Subcutaneous abdominal adipose tissue (tissue), 5 donors: ENCODE measurements at regions not wholly inside any gene's neighbourhood (a gene's known extent, or its start where the extent isn't known, plus 50 kb on each side); places are given as distances from the start of the nearest gene placed in this dataset.
"Not testable (repeated sequence)": the region's sequence is repeated elsewhere in the genome, so short reads cannot be mapped to it uniquely, and the experiment has no call there.

Experiments used
- H3K27ac ChIP-seq: one replicate; pipeline ENCODE4 v1.7.0; 2013; ENCODE audit warnings: low read depth, mild to moderate bottlenecking, inconsistent platforms, low read length, moderate library complexity
- H3K27me3 ChIP-seq, 5 donors: one replicate each; pipeline ENCODE4 v1.7.0; 2013; ENCODE audit warnings: low read length in 5 of 5, inconsistent platforms in 1 of 5; ENCODE audit not compliant: control insufficient read depth in 5 of 5, insufficient read depth in 4 of 5
- H3K36me3 ChIP-seq, 5 donors: one replicate each; pipeline ENCODE4 v1.7.0; 2013; ENCODE audit warnings: low read length in 5 of 5; ENCODE audit not compliant: control insufficient read depth in 5 of 5, insufficient read depth in 5 of 5
- H3K4me1 ChIP-seq, 5 donors: one replicate each; pipeline ENCODE4 v1.7.0; 2013; ENCODE audit warnings: low read length in 5 of 5, mild to moderate bottlenecking in 3 of 5, moderate library complexity in 1 of 5; ENCODE audit not compliant: control insufficient read depth in 5 of 5, insufficient read depth in 5 of 5
- H3K4me3 ChIP-seq, 5 donors: one replicate each; pipeline ENCODE4 v1.7.0; 2013; ENCODE audit warnings: low read length in 5 of 5, low read depth in 1 of 5
- H3K9ac ChIP-seq, 5 donors: one replicate each; pipeline ENCODE4 v1.7.0; 2013; ENCODE audit warnings: low read length in 5 of 5, mild to moderate bottlenecking in 4 of 5, moderate library complexity in 3 of 5
- H3K9me3 ChIP-seq, 5 donors: one replicate each; pipeline ENCODE4 v1.7.0; 2013; ENCODE audit warnings: low read length in 5 of 5; ENCODE audit not compliant: control insufficient read depth in 5 of 5
- donor health status: healthy.
- donor health status: healthy.
- donor health status: healthy.
- donor health status: healthy.
- donor health status: healthy.

GRCh38 chr15:91632176-91632575 is 221.3 kb upstream of the SLCO3A1 start:
- Histone ChIP-seq H3K4me1 (peaks cover 0 to 6% (median 4%) of the 10 kb centered on the region in 5 donors), H3K9ac (no peak overlapping the region), H3K9me3 (peaks cover 0 to 3% (median 0%) of the 10 kb centered on the region in 5 donors), H3K4me3 (no peak overlapping the region), H3K27ac (no peak overlapping the region), H3K36me3 (no peaks in the 10 kb centered on the region), H3K27me3 (no peaks in the 10 kb centered on the region)

DNA sequence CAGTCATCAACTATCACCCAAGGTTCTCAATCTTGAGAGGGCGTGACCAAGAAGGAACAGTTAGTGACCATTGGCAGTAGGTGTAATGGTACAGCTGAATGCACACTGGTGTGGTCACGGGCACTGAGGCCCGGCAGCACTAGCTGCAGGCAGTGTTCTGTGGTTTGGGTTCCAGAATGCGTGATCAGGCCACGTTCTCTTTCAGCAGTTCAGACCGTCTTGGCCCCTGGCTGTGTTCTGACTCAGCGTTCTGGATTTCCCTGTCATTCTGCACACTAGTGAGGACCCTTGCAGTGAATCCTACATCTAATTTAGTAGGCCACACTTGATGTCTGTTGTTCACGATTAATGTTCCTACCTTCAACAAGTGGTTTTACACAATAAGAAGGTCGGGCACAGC is 220.5 kb upstream of the SLCO3A1 start:
- Histone ChIP-seq H3K4me3 (no peak overlapping the region), H3K9ac (no peak overlapping the region), H3K9me3 (peaks cover 0 to 3% (median under 1%) of the 10 kb centered on the region in 5 donors), H3K27ac (no peak overlapping the region), H3K27me3 (no peaks in the 10 kb centered on the region), H3K36me3 (no peaks in the 10 kb centered on the region), H3K4me1 (peaks cover 0 to 1% (median under 1%) of the 10 kb centered on the region in 5 donors)

GRCh38 chr15:91634179-91634578 is 219.3 kb upstream of the SLCO3A1 start:
- H3K36me3 ChIP-seq: no peaks in the 10 kb centered on the region
- H3K9me3 ChIP-seq: peaks cover 0 to 2% (median 0%) of the 10 kb centered on the region in 5 donors
- no peaks in the 10 kb centered on the region for H3K4me1 ChIP-seq
- H3K27me3 ChIP-seq: no peaks in the 10 kb centered on the region
- no peak overlapping the region for H3K9ac ChIP-seq
- no peak overlapping the region for H3K27ac ChIP-seq
- H3K4me3 ChIP-seq: no peak overlapping the region

DNA sequence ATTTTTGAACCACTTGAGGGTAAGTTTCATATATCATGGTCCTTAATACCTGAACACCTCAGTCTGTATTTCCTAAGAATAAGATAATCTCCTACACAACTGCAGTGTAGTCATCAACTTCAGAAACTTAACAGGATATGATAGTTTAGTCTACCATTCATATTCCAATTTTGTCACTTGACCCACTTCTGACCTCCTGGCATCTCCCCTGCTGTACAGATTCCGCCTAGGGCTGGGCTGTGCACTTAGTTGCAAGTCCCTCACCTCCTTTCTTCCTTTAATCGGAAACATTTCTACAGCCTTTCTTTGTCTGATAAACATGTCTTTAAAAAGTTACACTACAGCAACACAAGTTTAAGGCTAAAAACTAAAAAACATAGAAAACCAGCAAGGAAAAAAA is 218.4 kb upstream of the SLCO3A1 start:
- Histone ChIP-seq H3K9me3 (peaks cover 0 to 6% (median 5%) of the 10 kb centered on the region in 5 donors), H3K9ac (no peak overlapping the region), H3K4me3 (no peak overlapping the region), H3K27ac (no peak overlapping the region), H3K27me3 (no peaks in the 10 kb centered on the region), H3K36me3 (no peaks in the 10 kb centered on the region), H3K4me1 (no peaks in the 10 kb centered on the region)

DNA sequence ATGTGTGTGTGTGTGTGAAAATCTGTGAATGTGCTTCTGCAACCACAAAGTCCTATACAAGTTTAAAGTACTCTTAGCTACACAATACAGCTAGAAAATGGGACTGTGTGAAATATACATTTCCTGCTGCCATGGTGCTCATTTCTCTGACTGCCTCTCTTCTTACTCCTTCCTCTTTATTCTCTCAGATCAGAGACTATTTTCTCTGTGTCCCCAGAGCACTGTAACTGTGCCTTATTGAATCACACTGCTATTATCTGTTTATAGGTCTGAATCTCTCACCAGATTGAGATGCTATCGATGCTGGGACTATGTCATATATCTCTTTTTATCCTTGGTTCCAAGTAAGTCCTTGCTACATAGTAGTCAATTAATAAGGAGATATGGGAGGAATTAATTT is 217.9 kb upstream of the SLCO3A1 start:
- Histone ChIP-seq H3K9me3 (peaks cover 2 to 11% (median 10%) of the 10 kb centered on the region in 5 donors), H3K4me1 (no peaks in the 10 kb centered on the region), H3K27ac (no peak overlapping the region), H3K27me3 (no peaks in the 10 kb centered on the region), H3K36me3 (no peaks in the 10 kb centered on the region), H3K9ac (no peak overlapping the region), H3K4me3 (no peak overlapping the region)

- Histone ChIP-seq H3K4me1 (no peaks in the 10 kb centered on the region), H3K27ac (no peak overlapping the region), H3K9me3 (peaks cover 0 to 3% (median 0%) of the 10 kb centered on the region in 5 donors), H3K4me3 (no peak overlapping the region), H3K27me3 (peaks cover 0 to 2% (median 0%) of the 10 kb centered on the region in 5 donors), H3K36me3 (no peaks in the 10 kb centered on the region), H3K9ac (no peak overlapping the region)
These were observed 204.5 kb upstream of the SLCO3A1 start for GRCh38 chr15:91649016-91649415.

GRCh38 chr15:91649831-91650321 is 203.6 kb upstream of the SLCO3A1 start:
- peaks cover 0 to 2% (median 0%) of the 10 kb centered on the region in 5 donors for H3K27me3 ChIP-seq
- no peaks in the 10 kb centered on the region for H3K4me1 ChIP-seq
- no peaks in the 10 kb centered on the region for H3K36me3 ChIP-seq
- no peak overlapping the region for H3K4me3 ChIP-seq
- no peak overlapping the region for H3K9ac ChIP-seq
- peaks cover 0 to 3% (median 0%) of the 10 kb centered on the region in 5 donors for H3K9me3 ChIP-seq
- H3K27ac ChIP-seq: no peak overlapping the region

GRCh38 chr15:91651251-91651650 is 202.3 kb upstream of the SLCO3A1 start:
- Histone ChIP-seq H3K9me3 (peaks cover 0 to 3% (median 0%) of the 10 kb centered on the region in 5 donors), H3K36me3 (no peaks in the 10 kb centered on the region), H3K27ac (no peak overlapping the region), H3K9ac (no peak overlapping the region), H3K4me1 (no peaks in the 10 kb centered on the region), H3K27me3 (peaks cover 0 to 2% (median 0%) of the 10 kb centered on the region in 5 donors), H3K4me3 (no peak overlapping the region)

GRCh38 chr15:91652610-91653207 is 200.8 kb upstream of the SLCO3A1 start:
- H3K27me3 ChIP-seq: peaks cover 0 to 3% (median 0%) of the 10 kb centered on the region in 5 donors
- no peak overlapping the region for H3K9ac ChIP-seq
- no peak overlapping the region for H3K4me3 ChIP-seq
- H3K36me3 ChIP-seq: no peaks in the 10 kb centered on the region
- peaks cover 0 to 3% (median 0%) of the 10 kb centered on the region in 5 donors for H3K9me3 ChIP-seq
- H3K4me1 ChIP-seq: no peaks in the 10 kb centered on the region
- no peak overlapping the region for H3K27ac ChIP-seq

DNA sequence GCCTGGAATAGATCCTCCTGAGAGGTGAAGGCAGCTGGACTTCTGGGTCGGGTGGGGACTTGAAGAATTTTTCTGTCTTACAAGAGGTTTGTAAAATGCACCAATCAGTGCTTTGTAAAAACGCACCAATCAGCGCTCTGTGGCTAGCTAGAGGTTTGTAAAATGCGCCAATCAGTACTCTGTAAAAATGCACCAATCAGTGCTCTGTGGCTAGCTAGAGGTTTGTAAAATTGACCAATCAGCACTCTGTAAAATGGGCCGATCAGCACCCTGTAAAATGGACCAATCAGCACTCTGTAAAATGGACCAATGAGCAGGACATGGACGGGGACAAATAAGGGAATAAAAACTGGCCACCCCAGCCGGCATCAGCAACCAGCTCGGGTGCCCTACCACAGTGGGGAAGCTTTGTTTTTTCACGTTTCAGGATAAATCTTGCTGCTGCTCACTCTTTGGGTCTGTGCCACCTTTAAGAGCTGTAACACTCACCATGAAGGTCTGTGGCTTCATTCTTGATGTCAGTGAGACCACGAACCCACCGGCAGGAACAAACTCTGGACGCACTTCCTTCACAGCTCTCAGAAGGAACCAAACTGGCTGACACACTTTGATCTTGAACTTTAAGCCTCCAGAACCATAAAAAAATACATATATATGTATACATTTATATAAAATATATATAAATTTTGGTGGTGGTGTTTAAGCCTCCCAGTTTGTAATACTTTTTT is 197.8 kb upstream of the SLCO3A1 start:
- not testable (repeated sequence) for H3K9ac ChIP-seq, H3K27me3 ChIP-seq, H3K4me1 ChIP-seq, H3K27ac ChIP-seq, H3K9me3 ChIP-seq, H3K4me3 ChIP-seq, H3K36me3 ChIP-seq
